Endodermal cell (in vitro differentiated cells): ENCODE measurements at regions not wholly inside any gene's neighbourhood (a gene's known extent, or its start where the extent isn't known, plus 50 kb on each side); places are given as distances from the start of the nearest gene placed in this dataset.

ENCODE experiments used
- DNase-seq: peaks from one replicate; pipeline ENCODE4 v3.0.0-alpha.2; 2017
- H3K27ac ChIP-seq: 2 replicates; pipeline ENCODE4 v1.5.1; 2013; ENCODE audit warnings: mild to moderate bottlenecking, low read depth, low read length, moderate library complexity
- H3K27me3 ChIP-seq: 2 replicates; pipeline ENCODE4 v1.6.1; 2013; ENCODE audit warnings: mild to moderate bottlenecking, low read length, moderate library complexity; ENCODE audit not compliant: insufficient read depth, control insufficient read depth, poor library complexity, severe bottlenecking
- H3K36me3 ChIP-seq: 2 replicates; pipeline ENCODE4 v1.7.0; 2013; ENCODE audit warnings: mild to moderate bottlenecking, low read length, moderate library complexity; ENCODE audit not compliant: control insufficient read depth, insufficient read depth
- H3K4me1 ChIP-seq: one replicate; pipeline ENCODE4 v1.7.0; 2013; ENCODE audit warnings: low read length; ENCODE audit not compliant: control insufficient read depth, insufficient read depth
- H3K4me3 ChIP-seq: 2 replicates; pipeline ENCODE4 v1.5.1; 2013; ENCODE audit warnings: mild to moderate bottlenecking, low read length, moderate library complexity
- H3K9ac ChIP-seq: 2 replicates; pipeline ENCODE4 v1.6.1; 2013; ENCODE audit warnings: mild to moderate bottlenecking, low read length, moderate library complexity; ENCODE audit not compliant: poor library complexity, severe bottlenecking; ENCODE audit errors: extremely low read depth
- H3K9me3 ChIP-seq: 2 replicates; pipeline ENCODE4 v1.6.1; 2013; ENCODE audit warnings: mild to moderate bottlenecking, low read length, moderate library complexity; ENCODE audit not compliant: control insufficient read depth
- H3K27ac Mint-ChIP-seq: 2 replicates; pipeline ENCODE4 v1.8.0; 2020; ENCODE audit warnings: mixed read lengths
- H3K27me3 Mint-ChIP-seq: 2 replicates; pipeline ENCODE4 v1.8.0; 2021; ENCODE audit warnings: mild to moderate bottlenecking, mixed read lengths; ENCODE audit not compliant: insufficient read depth
- H3K36me3 Mint-ChIP-seq: 2 replicates; pipeline ENCODE4 v1.8.0; 2020; ENCODE audit warnings: low read depth, mixed read lengths
- H3K4me1 Mint-ChIP-seq: 2 replicates; pipeline ENCODE4 v1.8.0; 2020; ENCODE audit warnings: mixed read lengths
- H3K4me3 Mint-ChIP-seq: 2 replicates; pipeline ENCODE4 v1.8.0; 2020; ENCODE audit warnings: mild to moderate bottlenecking, moderate library complexity, mixed read lengths
- H3K9me3 Mint-ChIP-seq: 2 replicates; pipeline ENCODE4 v1.8.0; 2020; ENCODE audit warnings: mild to moderate bottlenecking, mixed read lengths
- CTCF ChIP-seq: fragments of 200-600 bp; sonication (generic); conservative IDR thresholded peaks from 2 replicates; pipeline ENCODE4 v1.5.0; 2021; ENCODE audit warnings: antibody characterized with exemption, mild to moderate bottlenecking
- WGBS, 2 experiments: methylation state at CpG; one replicate each; pipeline versions ENCODE4 v1.1.5 to v1.1.7; 2013; ENCODE audit warnings: missing lambda C conversion rate in 2 of 2, mixed read lengths in 1 of 2; ENCODE audit not compliant: insufficient coverage in 1 of 2, insufficient read length in 1 of 2; 5-methylcytosine and 5-hydroxymethylcytosine counted together

DNA sequence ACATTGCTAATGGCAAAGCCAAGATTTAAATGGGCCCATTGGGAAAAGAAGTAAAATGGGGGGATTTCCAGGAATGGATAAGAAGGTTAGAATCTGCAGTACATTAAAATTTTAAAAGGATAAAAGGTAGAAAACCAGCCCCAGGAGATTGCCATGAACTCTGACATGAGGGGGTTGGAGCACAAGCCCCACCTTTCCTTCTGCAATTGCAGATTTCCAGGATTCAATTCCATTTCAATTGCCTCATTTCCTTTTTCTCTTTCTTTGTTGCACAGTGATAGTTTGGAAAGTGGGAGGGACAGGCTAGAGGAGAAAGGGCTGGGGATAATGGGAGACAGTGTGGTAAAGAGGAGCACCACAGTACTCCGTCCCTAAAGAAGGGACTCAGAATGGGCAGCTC lies 238.5 kb upstream of the RAB4A start:
- no peak overlapping the region for H3K4me3 ChIP-seq
- Mint-ChIP-seq H3K4me1 (peaks cover 35% of the 10 kb centered on the region), H3K27me3 (peaks cover 14% of the 10 kb centered on the region), H3K9me3 (no peaks in the 10 kb centered on the region), H3K4me3 (no peak overlapping the region), H3K36me3 (no peaks in the 10 kb centered on the region), H3K27ac (no peak overlapping the region)
- H3K27me3 ChIP-seq = peaks cover 43% of the 10 kb centered on the region
- 91 to 97% methylated on average over 1 of the region's 1 CpG for WGBS, 2 experiments
- H3K27ac ChIP-seq = no peak overlapping the region
- TF ChIP-seq CTCF = no peak
- H3K4me1 ChIP-seq = peaks cover 4% of the 10 kb centered on the region
- no peak for DNase-seq
- no peak overlapping the region for H3K9ac ChIP-seq
- no peaks in the 10 kb centered on the region for H3K36me3 ChIP-seq
- no peaks in the 10 kb centered on the region for H3K9me3 ChIP-seq

DNA sequence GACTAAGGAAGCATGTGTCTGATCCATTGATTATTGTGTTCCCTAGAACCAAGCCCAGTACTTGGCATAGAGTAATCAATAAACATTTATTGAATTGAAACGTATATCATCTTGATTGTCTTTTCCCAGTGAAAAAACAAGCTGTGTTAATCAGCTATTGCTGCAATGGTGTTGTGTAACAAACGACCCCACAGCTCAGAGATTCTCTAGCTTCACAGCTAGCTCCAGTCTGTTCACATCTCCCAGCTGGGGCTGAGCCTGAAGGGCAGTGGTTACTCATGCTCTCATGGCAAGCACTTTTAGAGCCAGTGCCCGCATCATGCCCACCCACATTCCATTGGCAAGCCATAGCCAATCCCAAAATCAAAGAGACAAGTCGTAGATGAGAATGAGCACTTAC lies 237.4 kb upstream of the RAB4A start:
- Histone ChIP-seq H3K9me3 (no peaks in the 10 kb centered on the region), H3K36me3 (no peaks in the 10 kb centered on the region), H3K27me3 (peaks cover 43% of the 10 kb centered on the region), H3K4me1 (no peaks in the 10 kb centered on the region), H3K27ac (no peak overlapping the region), H3K9ac (no peak overlapping the region), H3K4me3 (no peak overlapping the region)
- Mint-ChIP-seq H3K4me1 (peaks cover 36% of the 10 kb centered on the region), H3K27ac (no peak overlapping the region), H3K9me3 (no peaks in the 10 kb centered on the region), H3K27me3 (peaks cover 14% of the 10 kb centered on the region), H3K4me3 (no peak overlapping the region), H3K36me3 (no peaks in the 10 kb centered on the region)
- no peak for DNase-seq
- 90 to 93% methylated on average over 2 to 4 of the region's 4 CpGs for WGBS, 2 experiments
- no peak for TF ChIP-seq CTCF

DNA sequence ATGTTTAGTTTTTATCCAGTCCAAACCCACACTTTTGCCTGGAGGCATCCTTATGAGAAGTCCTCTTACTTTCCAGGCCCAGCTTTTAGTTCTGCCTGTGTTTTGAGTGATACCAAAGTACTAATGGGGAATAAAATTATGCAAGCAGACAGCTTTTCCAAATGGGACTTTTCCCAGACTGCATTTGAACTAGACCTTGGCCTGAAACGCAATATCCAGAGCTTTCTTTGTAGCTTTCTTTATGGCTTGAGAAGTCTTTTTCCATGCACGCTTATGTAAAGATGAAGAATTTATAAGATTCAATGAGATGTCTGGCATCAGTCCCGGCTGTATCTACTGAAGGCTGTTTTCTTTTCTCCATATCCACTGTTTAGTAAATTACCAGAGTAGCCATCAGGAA lies 236.6 kb upstream of the RAB4A start:
- no peak for DNase-seq
- peaks cover 37% of the 10 kb centered on the region for H3K27me3 ChIP-seq
- WGBS, 2 experiments = 95 to 100% methylated on average over 2 to 3 of the region's 3 CpGs
- H3K4me3 ChIP-seq = no peak overlapping the region
- Mint-ChIP-seq H3K4me1 (peaks cover 31% of the 10 kb centered on the region), H3K36me3 (no peaks in the 10 kb centered on the region), H3K27me3 (peaks cover 14% of the 10 kb centered on the region), H3K27ac (no peak overlapping the region), H3K4me3 (no peak overlapping the region), H3K9me3 (no peaks in the 10 kb centered on the region)
- no peak overlapping the region for H3K9ac ChIP-seq
- no peaks in the 10 kb centered on the region for H3K9me3 ChIP-seq
- no peaks in the 10 kb centered on the region for H3K36me3 ChIP-seq
- no peak for TF ChIP-seq CTCF
- no peaks in the 10 kb centered on the region for H3K4me1 ChIP-seq
- no peak overlapping the region for H3K27ac ChIP-seq
